Muscle of arm (tissue), 1 donor: ENCODE measurements at regions not wholly inside any gene's neighbourhood (a gene's known extent, or its start where the extent isn't known, plus 50 kb on each side); places are given as distances from the start of the nearest gene placed in this dataset.

Source experiments
- DNase-seq: peaks from one replicate; pipeline ENCODE4 v3.0.0-alpha.2; 2013

DNA sequence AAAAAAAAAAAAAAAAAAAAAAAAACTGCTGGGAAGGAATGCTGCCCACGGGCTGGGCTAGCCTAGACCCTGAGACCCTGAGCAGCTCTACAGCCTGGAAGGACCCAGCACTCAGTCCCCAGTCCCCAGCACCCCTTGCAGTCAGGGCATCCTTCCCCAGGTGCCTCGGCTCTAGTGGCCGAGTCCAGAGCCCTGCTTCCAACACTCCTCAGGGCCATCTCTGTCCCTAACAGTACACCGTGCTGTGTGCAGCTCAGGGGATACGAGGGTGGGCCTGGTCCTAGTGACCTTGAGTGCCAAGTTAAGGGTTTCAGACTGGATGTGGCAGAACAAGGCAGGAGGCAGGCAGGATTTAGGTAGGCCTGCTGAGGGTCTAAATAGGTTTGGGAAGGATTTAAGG, 50.2 kb upstream of the LRP8 start:
- no peak for DNase-seq

- DNase-seq: no peak
These were observed 51.2 kb upstream of the LRP8 start for GRCh38 chr1:53378932-53379661.

GRCh38 chr1:53379662-53380002, 51.8 kb upstream of the LRP8 start:
- DNase-seq: no peak

DNA sequence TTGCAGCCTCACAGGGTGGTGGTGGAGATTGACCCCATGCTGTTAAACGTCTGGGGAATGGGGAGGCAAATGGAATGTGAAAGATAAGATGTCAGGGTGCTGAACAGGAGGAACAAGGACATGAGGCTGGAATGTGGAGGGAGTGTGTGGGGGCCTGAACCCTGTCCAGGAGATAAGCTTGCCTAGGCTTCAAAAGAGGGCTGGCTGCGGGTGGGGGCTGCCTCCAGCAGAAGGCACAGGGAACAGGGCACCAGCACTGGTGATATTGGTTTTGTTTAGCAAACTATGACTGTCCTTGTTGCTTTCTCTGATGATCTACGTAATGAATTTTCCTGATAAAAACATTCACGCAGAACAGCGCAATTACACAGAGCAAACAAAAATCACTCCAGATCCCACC, 52.4 kb upstream of the LRP8 start:
- no peak for DNase-seq

DNA sequence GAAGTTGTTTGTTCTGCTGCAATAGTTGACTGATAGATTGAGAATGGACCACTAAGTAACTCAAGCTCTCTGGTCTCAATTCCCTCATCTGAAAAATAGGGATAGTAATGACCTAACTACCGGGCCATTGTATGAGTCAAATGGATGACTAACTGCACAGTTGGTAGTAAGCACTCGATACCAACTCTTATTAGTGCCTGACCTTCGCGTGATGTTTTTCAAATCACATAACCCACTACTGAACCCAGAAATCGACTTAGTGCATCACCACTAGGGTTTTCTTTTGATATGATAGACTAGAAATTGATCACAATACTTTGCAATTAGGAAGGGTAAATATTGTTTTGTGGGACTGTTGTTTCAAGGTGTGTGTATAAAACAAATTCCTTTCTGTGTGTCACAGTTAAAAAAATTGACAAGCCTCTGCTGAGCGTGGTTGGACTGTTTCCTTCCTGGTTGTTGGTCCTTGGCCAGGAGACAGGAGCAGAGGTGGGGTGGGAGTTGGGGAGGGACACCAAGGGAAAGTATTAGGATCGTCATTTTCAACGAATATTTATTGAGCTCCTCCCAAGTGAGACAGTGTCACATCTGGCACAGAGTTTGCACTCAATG, 54.0 kb upstream of the LRP8 start:
- DNase-seq: no peak

DNA sequence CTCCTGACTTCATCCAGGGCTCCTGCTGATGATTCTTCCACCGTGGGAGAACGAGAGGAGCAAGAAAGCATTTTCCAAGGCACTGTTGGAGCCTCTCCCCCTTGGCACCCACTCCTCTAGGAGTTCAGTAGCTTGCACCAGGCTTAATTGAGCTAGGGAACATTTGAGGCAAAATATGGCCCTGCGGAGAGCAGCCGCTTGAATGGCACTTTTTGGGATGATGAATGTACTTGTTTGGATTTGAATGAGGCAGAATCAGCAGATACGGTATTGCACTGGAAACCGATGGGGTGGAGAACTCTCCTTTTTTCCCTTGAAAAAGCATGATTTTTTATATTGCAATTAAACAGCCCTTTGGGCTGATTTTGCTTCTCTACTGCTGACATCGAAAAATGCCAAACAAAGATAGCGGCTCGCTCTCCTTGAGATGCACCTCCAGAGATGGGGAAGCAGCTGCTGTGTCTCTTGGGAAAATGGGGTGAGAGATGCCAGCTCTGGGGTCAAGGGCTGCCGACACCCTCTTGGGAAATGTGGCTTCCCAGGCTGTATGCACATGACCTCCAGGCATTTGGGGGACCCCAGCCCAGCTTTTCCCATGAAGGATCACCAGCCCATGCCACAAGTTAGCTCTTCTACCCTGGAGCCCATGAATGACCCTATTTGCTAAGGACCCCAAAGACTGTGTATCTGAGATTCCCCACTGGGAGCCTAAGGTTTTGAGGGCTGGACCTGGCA, 55.4 kb upstream of the LRP8 start:
- no peak for DNase-seq

DNA sequence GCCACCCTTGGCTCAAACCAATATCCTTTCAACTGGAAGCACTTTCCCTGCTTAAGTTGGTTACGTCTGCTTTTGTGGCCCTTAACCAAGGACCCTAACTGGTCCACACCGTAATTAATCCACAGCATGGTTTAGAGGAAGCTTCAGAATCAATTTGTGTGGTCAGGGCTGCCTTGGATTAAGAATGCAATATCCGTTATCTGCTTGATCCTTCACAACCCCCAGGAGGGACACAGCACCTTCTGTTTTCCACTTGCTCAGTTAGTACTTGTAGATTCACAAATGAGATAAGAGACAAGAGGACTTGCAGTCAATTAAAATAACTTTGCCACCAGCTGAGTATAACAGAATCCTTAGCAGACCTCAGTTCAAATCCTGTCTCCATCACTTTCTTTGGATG, 56.9 kb upstream of the LRP8 start:
- DNase-seq: no peak

DNA sequence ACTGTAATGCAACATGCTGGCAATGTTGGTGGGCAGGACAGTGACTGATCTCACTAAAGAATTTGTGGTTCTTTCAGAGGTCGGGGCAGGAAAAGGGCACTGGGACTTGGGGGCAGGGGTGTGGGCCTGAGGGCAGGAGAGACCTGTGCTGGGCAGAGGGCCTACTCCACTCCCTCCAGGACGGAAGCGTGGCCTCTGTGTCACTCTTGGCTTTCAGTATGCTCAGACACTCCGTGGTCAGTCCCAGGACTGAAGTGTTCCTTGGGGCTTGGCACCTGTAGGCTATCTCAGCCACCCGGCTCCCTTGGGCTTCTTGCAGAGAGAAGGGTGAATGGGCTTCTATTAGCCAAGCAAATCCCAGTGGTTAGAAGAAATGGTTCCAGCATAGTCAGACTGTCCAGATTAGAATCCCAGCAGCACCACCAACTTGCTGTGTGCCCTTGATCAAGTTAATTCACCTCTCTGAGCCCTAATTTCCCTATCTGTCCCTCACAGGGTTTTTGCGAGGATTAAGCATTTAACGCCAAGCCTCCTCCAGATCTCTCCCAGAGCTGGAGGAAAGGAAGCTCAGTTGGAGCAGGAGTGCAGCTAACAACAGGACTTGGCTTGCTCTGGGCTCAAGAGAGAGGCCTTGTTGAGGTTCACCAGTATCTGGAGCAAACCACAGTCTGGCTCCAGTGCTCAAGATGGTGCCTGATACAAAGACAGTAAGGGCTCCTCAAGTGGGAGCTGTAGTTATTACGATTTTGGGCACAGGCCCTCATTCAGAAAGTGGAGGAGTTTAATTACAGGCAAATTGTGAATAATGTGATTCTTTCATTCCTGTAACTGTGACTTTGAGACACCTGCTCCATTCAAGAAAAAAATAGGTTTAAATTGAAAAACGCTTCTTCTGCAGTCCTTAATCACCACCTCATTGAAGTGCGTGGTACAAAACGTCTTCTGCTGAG, 57.7 kb upstream of the LRP8 start:
- no peak for DNase-seq

DNA sequence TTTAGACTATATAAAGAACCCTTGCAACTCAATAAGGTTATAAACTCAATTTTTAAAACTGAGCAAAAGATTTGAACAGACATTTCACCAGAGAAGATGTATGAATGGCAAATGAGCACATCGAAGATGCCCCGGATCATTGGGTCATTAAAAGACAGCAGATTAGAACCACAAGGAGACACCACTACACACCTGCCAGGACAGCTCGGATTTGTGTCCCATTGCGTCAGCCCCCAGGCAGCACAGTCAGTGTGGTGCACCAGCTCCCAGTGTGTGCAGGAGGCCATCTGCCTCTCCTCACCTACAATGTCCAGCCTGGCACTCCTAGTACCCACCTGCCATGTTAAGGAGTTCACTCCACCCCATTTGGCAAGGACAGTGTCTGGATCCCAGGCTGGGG, 61.1 kb upstream of the LRP8 start:
- no peak for DNase-seq

- DNase-seq: peak; percentile 28
These were observed 62.4 kb upstream of the LRP8 start for GRCh38 chr1:53390261-53390660.

- no peak for DNase-seq
These were observed 62.9 kb upstream of the LRP8 start for GRCh38 chr1:53390736-53391135.

GRCh38 chr1:53391296-53391695, 63.4 kb upstream of the LRP8 start:
- DNase-seq: no peak

- DNase-seq: no peak
These were observed 64.1 kb upstream of the LRP8 start for GRCh38 chr1:53391982-53392381.

- no peak for DNase-seq
These were observed 64.6 kb upstream of the LRP8 start for GRCh38 chr1:53392460-53392859.

DNA sequence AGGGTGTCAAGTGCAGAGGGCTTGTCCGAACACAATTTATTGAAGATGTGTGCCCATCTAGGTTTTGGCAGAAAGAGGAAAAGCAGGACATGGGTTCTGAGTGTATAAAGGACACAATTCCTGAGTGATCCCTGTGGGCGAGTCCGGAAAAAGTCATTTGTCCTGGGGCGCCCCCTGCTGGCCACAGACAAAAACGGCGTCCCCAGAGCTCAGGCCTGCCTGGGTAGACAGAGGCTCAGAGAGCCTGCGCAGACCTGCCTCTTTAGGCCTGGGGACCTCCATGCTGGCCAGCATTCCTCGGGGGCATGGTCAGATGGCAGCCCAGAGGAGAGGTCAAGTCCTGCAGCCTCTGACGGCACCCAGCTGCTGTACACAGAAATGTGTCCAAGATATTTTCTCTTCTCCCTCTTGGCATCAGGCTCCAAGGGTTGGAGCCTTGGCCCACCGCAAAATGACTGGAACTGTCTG, 65.5 kb upstream of the LRP8 start:
- peak; percentile 76 for DNase-seq

DNA sequence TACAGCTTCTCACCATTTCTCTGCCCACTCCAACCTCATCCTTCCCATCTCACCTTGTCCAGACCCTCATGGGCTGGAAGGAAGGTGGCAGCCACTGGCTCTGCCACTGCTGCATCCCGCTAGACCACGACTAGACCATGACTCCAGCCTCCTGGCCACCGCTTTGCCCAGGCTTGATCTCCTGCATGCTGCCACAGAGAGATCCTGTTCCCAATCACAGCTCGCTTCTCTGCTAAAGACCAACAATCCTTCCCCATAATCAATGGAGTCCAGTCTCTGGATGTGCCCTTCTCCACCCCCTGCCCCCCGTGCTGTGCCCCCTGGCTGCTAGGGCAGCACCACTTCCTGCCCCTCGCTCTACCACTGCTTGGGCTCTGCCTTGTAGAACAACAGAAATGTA, 64.9 kb upstream of the DMRTB1 start:
- DNase-seq: no peak

DNA sequence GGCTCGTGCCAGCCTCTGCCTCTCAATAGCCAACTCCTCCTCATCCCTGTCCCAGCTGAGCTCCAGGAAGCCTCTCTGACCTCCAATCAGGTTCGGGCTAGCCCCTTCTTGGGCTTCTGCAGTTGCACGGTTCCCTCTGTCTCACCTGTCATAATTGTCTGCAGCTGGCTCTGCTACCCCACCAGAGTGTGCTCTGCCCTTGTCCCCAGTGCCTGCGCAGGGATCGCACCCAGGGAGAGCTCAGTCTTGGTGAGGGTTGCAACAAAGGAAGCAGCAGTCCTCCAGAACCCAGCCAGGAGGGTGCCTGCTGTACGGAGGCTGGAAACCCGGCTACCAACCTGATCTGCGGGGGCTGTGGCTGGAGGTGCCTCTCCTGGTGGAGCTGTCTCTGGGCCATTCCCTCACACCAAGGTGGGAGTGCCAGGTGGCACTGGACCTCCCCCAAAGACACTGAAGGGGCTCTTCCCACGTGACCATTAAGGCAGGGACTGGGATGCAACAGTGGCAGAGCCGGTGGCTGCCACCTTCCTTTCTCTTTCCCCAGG, 63.5 kb upstream of the DMRTB1 start:
- DNase-seq: no peak

GRCh38 chr1:53396573-53397268, 62.5 kb upstream of the DMRTB1 start:
- no peak for DNase-seq

- DNase-seq: no peak
These were observed 61.1 kb upstream of the DMRTB1 start for GRCh38 chr1:53398091-53398490.

GRCh38 chr1:53398576-53399365, 60.4 kb upstream of the DMRTB1 start:
- no peak for DNase-seq
